ENCODE measurements at regions not wholly inside any gene's neighbourhood (a gene's known extent, or its start where the extent isn't known, plus 50 kb on each side); places are given as distances from the start of the nearest gene placed in this dataset.

DNA sequence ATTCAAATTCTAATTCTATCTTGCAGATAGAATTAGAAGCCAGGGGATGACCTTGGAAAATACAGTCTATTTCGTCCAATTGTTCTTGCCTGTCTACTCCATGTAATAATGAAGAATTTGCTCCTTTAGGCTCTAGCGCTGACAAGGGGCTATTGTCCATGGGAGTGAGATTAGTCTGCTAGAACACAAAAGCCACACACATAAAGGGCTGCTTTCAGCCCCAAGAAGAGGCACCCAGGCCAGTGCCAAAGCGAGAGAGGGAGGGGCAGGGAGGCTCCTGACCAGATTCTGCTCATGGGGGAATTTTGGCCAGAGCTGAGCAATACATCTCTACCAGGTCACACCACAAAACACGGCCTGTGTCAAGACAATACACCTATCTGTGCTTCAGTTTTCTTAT, 1306.9 kb downstream of the UQCRFS1 start:
- Mint-ChIP-seq H3K9me3 (ENCODE audit: low read depth) (no peaks in the 10 kb centered on the region), H3K4me3 (no peak overlapping the region), H3K27me3 (no peaks in the 10 kb centered on the region), H3K27ac (no peak overlapping the region), H3K4me1 (ENCODE audit: low read depth) (no peaks in the 10 kb centered on the region), H3K36me3 (no peaks in the 10 kb centered on the region)

DNA sequence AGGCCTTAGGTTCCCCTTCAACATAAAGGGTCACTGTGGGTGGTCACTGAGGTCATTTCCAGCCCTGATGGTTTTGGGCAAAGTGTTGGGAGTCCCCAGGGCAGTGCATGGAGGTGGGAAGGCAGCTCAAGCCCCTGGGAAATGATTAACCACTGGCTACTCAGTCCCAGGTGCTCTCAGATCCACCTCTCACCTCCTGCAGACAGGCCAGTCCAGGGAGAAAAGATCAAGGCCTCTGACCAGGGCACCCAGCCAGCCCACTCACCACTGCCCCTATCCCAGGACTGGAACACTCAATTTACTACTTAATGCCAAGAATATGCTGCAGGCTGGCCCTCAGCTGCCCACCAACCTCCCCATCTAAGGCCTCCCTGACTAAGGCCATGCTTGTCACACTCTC, 1307.9 kb downstream of the UQCRFS1 start:
- Mint-ChIP-seq H3K36me3 (no peaks in the 10 kb centered on the region), H3K27me3 (no peaks in the 10 kb centered on the region), H3K4me3 (no peak overlapping the region), H3K9me3 (ENCODE audit: low read depth) (no peaks in the 10 kb centered on the region), H3K4me1 (ENCODE audit: low read depth) (no peaks in the 10 kb centered on the region), H3K27ac (no peak overlapping the region)

DNA sequence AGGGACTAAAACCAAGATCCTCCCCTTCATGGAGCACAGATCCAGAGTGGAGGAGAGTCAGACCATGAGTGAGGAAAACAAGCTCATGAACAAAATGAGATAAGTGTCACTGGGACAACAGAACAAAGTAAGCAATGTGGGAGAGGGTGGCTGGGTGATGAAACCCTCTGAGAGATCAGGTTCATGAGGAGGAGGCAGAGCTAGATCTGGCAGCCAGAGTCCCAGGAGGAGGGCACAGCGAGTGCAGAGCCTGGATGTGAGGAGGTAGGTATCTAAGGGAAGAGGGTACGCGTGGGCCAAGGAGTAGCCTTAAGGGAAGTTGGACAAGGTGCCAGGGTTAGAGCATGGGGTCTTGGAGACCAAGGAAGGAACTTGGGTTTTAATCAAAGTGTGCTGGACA, 1311.9 kb downstream of the UQCRFS1 start:
- Mint-ChIP-seq H3K27me3 (no peaks in the 10 kb centered on the region), H3K36me3 (no peaks in the 10 kb centered on the region), H3K27ac (no peak overlapping the region), H3K4me3 (no peak overlapping the region), H3K9me3 (ENCODE audit: low read depth) (no peaks in the 10 kb centered on the region), H3K4me1 (ENCODE audit: low read depth) (no peaks in the 10 kb centered on the region)

DNA sequence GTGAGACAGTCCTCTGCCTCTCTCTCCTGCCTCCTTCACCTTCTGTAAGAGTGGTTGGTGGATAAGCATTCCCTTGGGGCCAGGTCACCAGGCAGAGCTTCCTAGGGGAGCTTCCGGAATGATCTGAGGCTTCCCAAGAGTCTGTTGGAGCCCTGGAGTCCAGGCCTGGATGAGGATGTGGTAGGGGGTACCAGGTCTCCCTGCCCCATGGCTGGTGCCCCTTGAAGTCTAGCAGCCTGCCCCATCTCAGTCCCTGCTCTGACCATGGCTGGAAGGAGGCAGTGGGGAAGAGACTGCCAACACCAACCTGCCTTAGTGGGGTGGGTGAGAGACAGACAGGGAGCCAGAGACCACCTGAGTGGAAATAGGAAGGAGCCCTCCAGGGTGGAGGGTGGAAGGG, 1316.9 kb downstream of the UQCRFS1 start:
- no peaks in the 10 kb centered on the region for H3K27me3 Mint-ChIP-seq
- H3K4me1 Mint-ChIP-seq (ENCODE audit: low read depth) = no peaks in the 10 kb centered on the region
- no peak overlapping the region for H3K27ac Mint-ChIP-seq
- H3K9me3 Mint-ChIP-seq (ENCODE audit: low read depth) = no peaks in the 10 kb centered on the region
- no peaks in the 10 kb centered on the region for H3K36me3 Mint-ChIP-seq
- no peak overlapping the region for H3K4me3 Mint-ChIP-seq

DNA sequence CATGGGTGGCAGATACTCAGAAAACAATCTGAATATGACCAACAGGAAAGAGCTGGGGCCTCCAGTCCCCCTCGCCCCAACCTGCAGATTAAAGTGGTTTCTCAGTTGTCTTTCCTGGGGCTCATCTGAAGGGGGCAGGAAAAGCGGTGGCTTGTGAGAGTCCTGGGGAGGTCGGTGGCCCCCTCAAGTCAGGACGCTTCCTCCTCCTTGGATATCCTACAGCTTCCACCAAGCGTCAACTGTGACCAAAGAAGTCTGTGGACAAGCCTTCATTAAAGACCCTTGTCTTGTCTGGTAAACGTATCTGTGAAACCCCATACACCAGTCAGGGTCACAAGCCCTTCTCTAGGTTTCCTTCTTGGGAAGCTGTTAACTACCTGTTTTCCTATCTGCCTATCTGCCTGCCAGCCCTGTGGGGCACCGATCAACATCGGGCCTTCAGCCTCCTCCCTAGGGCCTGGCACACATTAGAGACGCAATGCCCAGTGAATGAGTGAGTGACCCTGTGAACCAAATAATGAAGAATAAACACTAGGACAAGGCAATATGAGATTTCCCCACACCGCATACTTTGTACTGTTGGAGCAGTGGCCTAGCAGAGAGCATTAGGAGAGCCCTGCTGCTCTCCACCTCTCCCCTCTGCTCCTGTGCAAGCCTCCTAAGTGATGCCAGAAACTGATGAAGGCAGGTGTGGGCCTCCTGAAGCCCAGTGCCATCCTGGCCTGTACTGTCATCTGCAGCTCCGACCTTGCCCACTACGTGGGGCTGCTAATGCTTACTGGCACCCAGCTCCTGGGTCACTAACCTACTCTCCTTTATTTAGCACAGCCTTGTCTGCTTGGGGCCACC, 1317.8 kb downstream of the UQCRFS1 start:
- Mint-ChIP-seq H3K27ac (no peak overlapping the region), H3K4me3 (no peak overlapping the region), H3K36me3 (no peaks in the 10 kb centered on the region), H3K4me1 (ENCODE audit: low read depth) (no peaks in the 10 kb centered on the region), H3K27me3 (no peaks in the 10 kb centered on the region), H3K9me3 (ENCODE audit: low read depth) (no peaks in the 10 kb centered on the region)

DNA sequence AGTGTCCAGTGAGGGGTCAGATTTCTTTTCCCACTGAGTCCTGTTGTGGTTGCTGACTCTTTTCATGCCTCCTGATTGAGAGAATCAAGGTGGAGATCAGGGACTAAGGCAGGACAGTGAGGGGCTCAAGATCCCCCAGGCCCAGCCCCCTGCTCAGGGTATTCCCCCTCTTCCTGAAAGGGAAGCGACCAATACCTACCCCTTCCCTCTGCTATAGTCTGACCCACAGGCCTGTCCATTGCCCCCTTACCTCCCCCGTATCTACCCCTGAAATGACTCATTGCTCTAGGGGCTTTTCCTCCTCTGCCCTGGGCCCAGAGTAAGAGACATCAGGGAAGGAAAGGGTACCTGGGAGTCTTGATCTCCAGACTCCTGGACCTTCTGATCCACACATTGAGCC, 1320.5 kb downstream of the UQCRFS1 start:
- no peaks in the 10 kb centered on the region for H3K36me3 Mint-ChIP-seq
- no peaks in the 10 kb centered on the region for H3K27me3 Mint-ChIP-seq
- no peak overlapping the region for H3K4me3 Mint-ChIP-seq
- no peak overlapping the region for H3K27ac Mint-ChIP-seq
- no peaks in the 10 kb centered on the region for H3K9me3 Mint-ChIP-seq (ENCODE audit: low read depth)
- H3K4me1 Mint-ChIP-seq (ENCODE audit: low read depth) = no peaks in the 10 kb centered on the region

DNA sequence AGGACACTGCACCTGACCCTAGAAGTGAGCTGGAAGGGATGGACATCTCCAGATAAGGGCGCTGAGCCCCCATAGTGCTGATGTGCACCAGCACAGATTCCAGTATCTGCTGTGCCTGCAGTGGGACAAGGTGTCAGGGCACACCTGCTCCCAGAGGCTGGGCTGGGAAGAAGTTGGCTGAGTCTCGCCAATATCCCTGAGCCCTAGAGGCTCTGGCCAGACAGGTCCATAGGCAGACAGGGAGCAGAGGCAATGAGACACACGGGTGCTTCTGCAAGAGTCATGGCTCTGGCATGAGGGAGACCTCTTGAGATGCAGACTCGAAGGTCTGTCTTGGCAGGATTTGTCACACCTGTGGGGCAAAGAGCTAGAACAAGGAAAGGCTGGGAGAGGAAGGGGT, 1321.5 kb downstream of the UQCRFS1 start:
- Mint-ChIP-seq H3K27me3 (no peaks in the 10 kb centered on the region), H3K27ac (no peak overlapping the region), H3K36me3 (no peaks in the 10 kb centered on the region), H3K9me3 (ENCODE audit: low read depth) (no peaks in the 10 kb centered on the region), H3K4me3 (no peak overlapping the region), H3K4me1 (ENCODE audit: low read depth) (no peaks in the 10 kb centered on the region)

DNA sequence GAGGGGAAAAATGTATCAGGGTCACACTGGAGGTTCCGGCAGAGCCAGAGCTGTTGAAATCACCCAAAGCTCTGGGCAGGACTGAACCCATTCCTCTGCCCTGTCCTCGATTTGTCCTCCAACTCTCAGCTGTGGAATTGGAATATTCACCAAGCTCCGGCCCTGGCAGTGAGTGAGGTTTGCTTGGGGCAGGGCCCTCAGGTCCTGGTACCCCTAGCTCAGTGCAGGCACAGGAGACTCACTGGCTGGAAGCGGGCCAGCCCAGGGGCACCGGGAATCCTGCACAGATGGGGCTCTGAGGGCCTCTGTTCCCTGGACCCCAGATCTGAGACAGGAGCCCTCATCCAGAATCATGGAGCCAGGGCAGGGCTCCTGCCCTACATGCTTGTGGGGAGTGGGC, 1322.3 kb downstream of the UQCRFS1 start:
- no peaks in the 10 kb centered on the region for H3K27me3 Mint-ChIP-seq
- H3K4me1 Mint-ChIP-seq (ENCODE audit: low read depth) = no peaks in the 10 kb centered on the region
- no peaks in the 10 kb centered on the region for H3K36me3 Mint-ChIP-seq
- H3K27ac Mint-ChIP-seq = no peak overlapping the region
- no peaks in the 10 kb centered on the region for H3K9me3 Mint-ChIP-seq (ENCODE audit: low read depth)
- H3K4me3 Mint-ChIP-seq = no peak overlapping the region

DNA sequence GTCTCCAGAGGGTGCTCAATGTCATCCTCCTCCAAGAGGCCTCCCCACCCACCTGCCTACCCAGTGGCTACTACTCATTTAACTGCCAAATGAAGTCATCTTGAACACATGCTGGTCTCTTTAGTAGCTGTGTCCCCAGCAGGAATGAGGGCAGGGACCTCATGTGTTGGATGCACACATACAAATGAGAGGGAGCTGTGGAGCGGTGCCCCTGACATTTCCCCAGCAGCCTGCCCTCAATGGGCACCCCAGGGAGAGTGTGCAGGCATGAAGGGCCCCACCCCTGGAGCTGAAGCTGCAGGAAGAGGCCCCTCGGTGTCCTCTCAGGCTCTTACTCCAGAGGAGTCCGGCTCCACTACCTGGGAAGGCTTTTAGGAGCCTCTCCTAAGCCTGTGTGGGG, 1322.7 kb downstream of the UQCRFS1 start:
- H3K9me3 Mint-ChIP-seq (ENCODE audit: low read depth) = no peaks in the 10 kb centered on the region
- H3K27ac Mint-ChIP-seq = no peak overlapping the region
- no peaks in the 10 kb centered on the region for H3K36me3 Mint-ChIP-seq
- no peak overlapping the region for H3K4me3 Mint-ChIP-seq
- no peaks in the 10 kb centered on the region for H3K27me3 Mint-ChIP-seq
- H3K4me1 Mint-ChIP-seq (ENCODE audit: low read depth) = no peaks in the 10 kb centered on the region

DNA sequence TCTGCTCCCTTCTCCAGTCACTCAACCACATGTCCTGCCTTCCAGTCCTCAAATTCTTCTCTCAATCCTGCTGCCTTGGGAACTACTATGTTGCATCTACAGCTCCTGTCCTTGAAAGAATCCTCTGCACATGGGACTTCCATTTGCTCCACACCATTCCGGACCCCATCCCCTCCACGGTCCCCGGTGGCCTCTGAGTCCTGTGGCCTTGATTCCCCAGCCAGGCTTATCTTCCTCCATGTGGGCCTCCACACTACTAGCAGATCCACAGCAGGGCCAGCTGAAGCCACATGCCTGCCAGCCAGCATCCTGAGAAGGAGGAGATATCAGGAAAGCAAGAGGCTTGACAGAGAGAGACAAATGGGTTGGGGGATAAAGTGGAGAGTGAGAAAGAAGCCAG, 1323.8 kb downstream of the UQCRFS1 start:
- Mint-ChIP-seq H3K36me3 (no peaks in the 10 kb centered on the region), H3K4me1 (ENCODE audit: low read depth) (no peaks in the 10 kb centered on the region), H3K9me3 (ENCODE audit: low read depth) (no peaks in the 10 kb centered on the region), H3K4me3 (no peak overlapping the region), H3K27me3 (no peaks in the 10 kb centered on the region), H3K27ac (no peak overlapping the region)

DNA sequence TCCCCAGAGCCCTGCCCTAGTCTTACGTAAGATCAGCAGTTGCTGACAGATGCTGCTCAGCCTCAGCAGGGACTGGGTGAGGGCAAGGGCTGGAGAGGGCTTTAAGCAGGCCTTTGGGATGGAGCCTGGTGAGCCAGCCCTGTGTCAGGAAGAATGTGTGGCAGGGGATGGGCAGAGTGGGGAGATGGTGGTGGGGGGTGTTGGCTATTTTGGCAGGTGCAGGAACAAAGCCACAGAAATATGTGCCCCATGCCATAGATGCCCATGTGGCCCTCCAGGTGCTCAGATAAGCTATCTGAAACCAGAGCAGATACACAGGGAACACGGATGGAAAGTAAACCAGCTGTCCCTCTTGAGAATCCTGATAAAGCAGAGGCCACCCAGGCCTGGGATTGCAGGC, 1325.0 kb downstream of the UQCRFS1 start:
- Mint-ChIP-seq H3K9me3 (ENCODE audit: low read depth) (no peaks in the 10 kb centered on the region), H3K27me3 (no peaks in the 10 kb centered on the region), H3K4me3 (no peak overlapping the region), H3K27ac (no peak overlapping the region), H3K4me1 (ENCODE audit: low read depth) (no peaks in the 10 kb centered on the region), H3K36me3 (no peaks in the 10 kb centered on the region)

DNA sequence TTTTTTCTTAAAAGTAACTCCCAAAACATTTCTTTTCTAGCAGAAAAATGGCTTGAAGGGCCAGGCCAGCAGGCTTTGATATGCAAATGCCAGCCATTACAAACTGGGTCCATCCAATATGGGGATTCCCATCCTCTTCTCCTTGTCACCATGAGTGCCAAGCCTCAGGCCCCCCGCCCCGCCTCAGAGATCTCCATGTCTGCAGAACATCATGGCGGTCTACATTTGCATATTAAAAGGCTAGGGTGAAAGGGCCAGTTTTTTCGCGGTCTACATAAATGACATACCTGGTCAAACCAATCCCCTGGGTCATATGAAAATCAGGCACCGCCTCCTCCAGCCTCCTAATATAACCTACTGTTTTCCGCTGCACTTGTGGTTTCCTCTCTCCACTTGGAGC, 1327.6 kb downstream of the UQCRFS1 start:
- Mint-ChIP-seq H3K4me3 (no peak overlapping the region), H3K36me3 (no peaks in the 10 kb centered on the region), H3K9me3 (ENCODE audit: low read depth) (no peaks in the 10 kb centered on the region), H3K27ac (no peak overlapping the region), H3K4me1 (ENCODE audit: low read depth) (no peaks in the 10 kb centered on the region), H3K27me3 (no peaks in the 10 kb centered on the region)

DNA sequence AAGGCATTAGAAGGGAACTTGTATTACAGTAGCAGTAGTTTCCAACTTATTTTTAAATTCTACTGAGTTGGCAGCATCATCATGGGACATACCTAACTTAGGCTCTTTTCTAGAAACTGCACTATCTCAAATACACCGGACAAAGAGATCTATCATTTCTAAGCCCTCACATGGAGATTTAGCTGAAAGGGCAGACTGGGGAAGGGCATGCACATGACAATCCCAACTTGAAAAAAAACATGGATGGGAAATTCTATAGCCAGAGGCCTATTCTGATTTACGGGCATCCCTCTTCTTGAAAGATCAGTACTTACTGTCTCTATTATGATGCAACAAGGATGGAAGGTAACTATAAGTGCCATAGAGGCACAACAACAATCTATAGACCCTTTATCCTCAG, 1328.6 kb downstream of the UQCRFS1 start:
- Mint-ChIP-seq H3K36me3 (no peaks in the 10 kb centered on the region), H3K4me1 (ENCODE audit: low read depth) (no peaks in the 10 kb centered on the region), H3K27me3 (no peaks in the 10 kb centered on the region), H3K9me3 (ENCODE audit: low read depth) (no peaks in the 10 kb centered on the region), H3K4me3 (no peak overlapping the region), H3K27ac (no peak overlapping the region)

DNA sequence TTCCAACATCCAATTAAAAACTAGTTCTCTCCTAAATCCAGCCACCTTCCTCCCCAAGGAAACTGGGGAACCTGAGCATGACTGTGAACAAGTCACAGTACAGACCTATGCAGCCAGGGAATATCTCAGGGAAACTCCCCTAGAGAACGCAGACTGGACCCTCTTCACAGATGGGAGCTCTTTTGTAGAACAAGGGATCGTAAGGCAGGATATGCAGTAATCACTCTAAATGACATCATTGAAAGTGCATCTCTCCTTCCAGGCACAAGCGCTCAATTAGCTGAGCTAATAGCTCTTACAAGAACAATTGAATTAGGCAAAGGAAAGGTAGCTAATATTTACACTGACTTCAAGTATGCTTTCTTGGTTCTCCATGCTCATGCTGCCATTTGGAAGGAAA, 1331.7 kb downstream of the UQCRFS1 start:
- Mint-ChIP-seq H3K9me3 (ENCODE audit: low read depth) (peaks cover 4% of the 10 kb centered on the region), H3K4me1 (ENCODE audit: low read depth) (no peaks in the 10 kb centered on the region), H3K4me3 (no peak overlapping the region), H3K36me3 (peaks cover 5% of the 10 kb centered on the region), H3K27ac (no peak overlapping the region), H3K27me3 (no peaks in the 10 kb centered on the region)

DNA sequence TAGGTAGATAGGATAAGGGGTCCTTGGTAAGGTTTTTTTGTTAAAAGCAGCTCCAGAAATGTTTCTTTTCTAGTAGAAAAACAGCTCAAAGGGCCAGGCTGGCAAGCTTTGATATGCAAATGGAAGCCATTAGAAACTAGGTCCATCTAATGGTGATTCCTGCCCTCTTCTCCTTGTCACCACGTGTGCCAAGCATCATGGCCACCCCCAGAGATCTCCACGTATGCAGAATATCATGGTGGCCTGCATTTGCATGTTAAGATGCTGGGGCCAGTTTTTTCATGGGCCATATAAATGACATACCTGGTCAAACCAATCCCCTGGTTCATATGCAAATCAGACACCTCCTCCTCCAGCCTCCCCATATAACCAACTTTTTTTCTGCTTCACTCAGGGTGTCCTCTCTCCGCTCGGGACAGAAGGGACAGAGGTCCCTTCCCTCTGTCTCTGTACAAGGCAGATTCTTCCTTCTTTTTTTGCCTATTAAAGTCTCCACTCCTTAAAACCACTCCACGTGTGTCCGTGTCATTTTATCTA, 1335.9 kb downstream of the UQCRFS1 start:
- no peak overlapping the region for H3K27ac Mint-ChIP-seq
- peaks cover 21% of the 10 kb centered on the region for H3K9me3 Mint-ChIP-seq (ENCODE audit: low read depth)

DNA sequence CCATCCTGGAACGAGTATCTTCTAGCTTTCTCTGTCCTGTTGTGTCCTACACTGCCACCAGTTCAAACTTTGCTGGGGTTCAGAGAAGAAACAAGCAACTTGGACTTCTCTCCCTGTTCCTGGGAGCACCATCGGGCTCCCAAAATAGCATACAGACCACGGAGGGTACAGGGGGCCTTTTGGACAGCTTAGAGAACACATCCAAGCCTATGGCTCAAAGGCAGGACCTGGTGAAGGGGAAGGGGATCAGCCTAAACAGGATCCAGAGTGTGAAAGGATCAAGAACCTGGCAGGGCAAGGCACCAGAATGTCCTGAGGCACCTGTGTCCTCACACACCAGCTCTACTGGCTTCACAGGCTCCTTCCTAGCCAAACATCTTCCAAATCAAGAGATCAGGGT, 1336.5 kb downstream of the UQCRFS1 start:
- Mint-ChIP-seq H3K27ac (no peak overlapping the region), H3K9me3 (ENCODE audit: low read depth) (peaks cover 22% of the 10 kb centered on the region), H3K4me1 (ENCODE audit: low read depth) (no peaks in the 10 kb centered on the region), H3K4me3 (no peak overlapping the region), H3K27me3 (no peaks in the 10 kb centered on the region), H3K36me3 (peaks cover 10% of the 10 kb centered on the region)

More for the DNA sequence above, 1335.9 kb downstream of the UQCRFS1 start:
- no peak overlapping the region for H3K4me3 Mint-ChIP-seq
- H3K4me1 Mint-ChIP-seq (ENCODE audit: low read depth) = no peaks in the 10 kb centered on the region
- peaks cover 10% of the 10 kb centered on the region for H3K36me3 Mint-ChIP-seq
- H3K27me3 Mint-ChIP-seq = no peaks in the 10 kb centered on the region

All from activated naive CD8-positive, alpha-beta T cell (primary cell).